ENCODE measurements at regions not wholly inside any gene's neighbourhood (a gene's known extent, or its start where the extent isn't known, plus 50 kb on each side); places are given as distances from the start of the nearest gene placed in this dataset.

- no peak for TF ChIP-seq CTCF (IDR thresholded peaks at IDR 0.05)
- H3K27ac ChIP-seq = no peak overlapping the region
- H3K4me3 ChIP-seq = no peak overlapping the region
- no peak for DNase-seq (ENCODE audit: low spot score)
Measured at GRCh38 chr10:111650088-111650487, 533.5 kb downstream of the GPAM start.

GRCh38 chr10:111656066-111656465 lies 527.5 kb downstream of the GPAM start:
- Histone ChIP-seq H3K27ac (no peak overlapping the region), H3K4me3 (no peak overlapping the region)
- no peak for TF ChIP-seq CTCF (IDR thresholded peaks at IDR 0.05)
- no peak for DNase-seq (ENCODE audit: low spot score)

GRCh38 chr10:111677759-111678158 lies 505.8 kb downstream of the GPAM start:
- no peak overlapping the region for H3K4me3 ChIP-seq
- no peak overlapping the region for H3K27ac ChIP-seq
- TF ChIP-seq CTCF (IDR thresholded peaks at IDR 0.05) = no peak
- DNase-seq (ENCODE audit: low spot score) = no peak

GRCh38 chr10:111686796-111687195 lies 496.8 kb downstream of the GPAM start:
- DNase-seq (ENCODE audit: low spot score) = no peak
- H3K27ac ChIP-seq = no peak overlapping the region
- no peak for TF ChIP-seq CTCF (IDR thresholded peaks at IDR 0.05)

GRCh38 chr10:111698711-111699110 lies 484.9 kb downstream of the GPAM start:
- DNase-seq (ENCODE audit: low spot score) = no peak
- Histone ChIP-seq H3K27ac (no peak overlapping the region), H3K4me3 (no peak overlapping the region)
- no peak for TF ChIP-seq CTCF (IDR thresholded peaks at IDR 0.05)

More at GRCh38 chr10:111686796-111687195, 496.8 kb downstream of the GPAM start:
- H3K4me3 ChIP-seq = no peak overlapping the region

GRCh38 chr10:111703986-111704385 lies 479.6 kb downstream of the GPAM start:
- H3K27ac ChIP-seq = no peak overlapping the region
- no peak for DNase-seq (ENCODE audit: low spot score)
- H3K4me3 ChIP-seq = no peak overlapping the region
- TF ChIP-seq CTCF (IDR thresholded peaks at IDR 0.05) = no peak

- no peak for DNase-seq (ENCODE audit: low spot score)
- Histone ChIP-seq H3K27ac (no peak overlapping the region), H3K4me3 (no peak overlapping the region)
- TF ChIP-seq CTCF (IDR thresholded peaks at IDR 0.05) = no peak
Measured at GRCh38 chr10:111705021-111705420, 478.5 kb downstream of the GPAM start.
